MM.1S (cell line): ENCODE measurements at regions not wholly inside any gene's neighbourhood (a gene's known extent, or its start where the extent isn't known, plus 50 kb on each side); places are given as distances from the start of the nearest gene placed in this dataset.

Source experiments
- EZH2 ChIP-seq: fragments of 300-600 bp; sonication (generic); optimal IDR thresholded peaks from 2 replicates; pipeline ENCODE3; 2017; ENCODE audit warnings: low read depth, mild to moderate bottlenecking, antibody characterized with exemption, low read length, mixed read lengths
- EZH2phosphoT487 ChIP-seq: fragments of 300-600 bp; sonication (generic); IDR thresholded peaks from 2 replicates; pipeline ENCODE4 v1.6.1; 2018; ENCODE audit warnings: antibody characterized with exemption, low read length
- TF ChIP-seq, protein P1 (sequence below): fragments of 300-600 bp; sonication (generic); IDR thresholded peaks from 2 replicates; pipeline ENCODE4 v1.5.1; 2016; ENCODE audit warnings: antibody characterized with exemption, low read length, mixed read lengths

DNA sequence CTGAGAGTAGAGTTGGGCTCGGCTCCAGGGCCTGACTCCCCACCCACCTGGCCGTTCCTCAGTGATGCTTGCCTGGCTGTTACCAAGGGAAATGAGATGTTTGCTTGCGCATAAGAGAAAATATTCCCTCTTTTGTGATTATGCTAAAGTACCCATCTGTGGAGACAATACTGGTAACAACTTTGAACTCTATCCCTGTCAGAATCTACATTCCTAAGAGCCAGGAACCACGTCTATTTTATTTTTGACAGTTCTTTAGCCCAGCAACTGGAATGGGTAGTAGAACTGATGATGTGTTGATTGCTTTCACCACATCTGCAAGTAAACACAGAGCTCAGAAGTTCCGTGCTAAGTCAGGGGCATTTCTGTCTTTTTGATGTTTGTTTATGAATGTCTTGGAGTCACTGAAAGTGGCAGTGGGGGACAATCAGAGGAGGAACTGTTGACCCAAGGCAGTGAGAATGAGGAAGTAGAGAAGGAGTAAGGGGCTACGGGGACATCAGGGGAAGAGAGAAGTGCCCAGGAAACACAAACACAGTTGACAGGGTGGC is 348.3 kb upstream of the SOX11 start:
- TF ChIP-seq, protein P1, sequence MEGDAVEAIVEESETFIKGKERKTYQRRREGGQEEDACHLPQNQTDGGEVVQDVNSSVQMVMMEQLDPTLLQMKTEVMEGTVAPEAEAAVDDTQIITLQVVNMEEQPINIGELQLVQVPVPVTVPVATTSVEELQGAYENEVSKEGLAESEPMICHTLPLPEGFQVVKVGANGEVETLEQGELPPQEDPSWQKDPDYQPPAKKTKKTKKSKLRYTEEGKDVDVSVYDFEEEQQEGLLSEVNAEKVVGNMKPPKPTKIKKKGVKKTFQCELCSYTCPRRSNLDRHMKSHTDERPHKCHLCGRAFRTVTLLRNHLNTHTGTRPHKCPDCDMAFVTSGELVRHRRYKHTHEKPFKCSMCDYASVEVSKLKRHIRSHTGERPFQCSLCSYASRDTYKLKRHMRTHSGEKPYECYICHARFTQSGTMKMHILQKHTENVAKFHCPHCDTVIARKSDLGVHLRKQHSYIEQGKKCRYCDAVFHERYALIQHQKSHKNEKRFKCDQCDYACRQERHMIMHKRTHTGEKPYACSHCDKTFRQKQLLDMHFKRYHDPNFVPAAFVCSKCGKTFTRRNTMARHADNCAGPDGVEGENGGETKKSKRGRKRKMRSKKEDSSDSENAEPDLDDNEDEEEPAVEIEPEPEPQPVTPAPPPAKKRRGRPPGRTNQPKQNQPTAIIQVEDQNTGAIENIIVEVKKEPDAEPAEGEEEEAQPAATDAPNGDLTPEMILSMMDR = no peak
- TF ChIP-seq EZH2 (no peak), EZH2phosphoT487 (no peak)
